NCI-H460 (cell line): ENCODE measurements at regions not wholly inside any gene's neighbourhood (a gene's known extent, or its start where the extent isn't known, plus 50 kb on each side); places are given as distances from the start of the nearest gene placed in this dataset.
"Not testable (repeated sequence)": the region's sequence is repeated elsewhere in the genome, so short reads cannot be mapped to it uniquely, and the experiment has no call there.

ENCODE experiments used
- DNase-seq: peaks from one replicate; pipeline ENCODE4 v3.0.0-alpha.2; 2016; ENCODE audit warnings: low read depth; ENCODE audit errors: extremely low read depth

GRCh38 chr1:58206749-58207148, 339.8 kb downstream of the OMA1 start:
- no peak for DNase-seq

- DNase-seq: no peak
These were observed 342.2 kb downstream of the OMA1 start for GRCh38 chr1:58204284-58204683.

- DNase-seq: no peak
These were observed 344.9 kb downstream of the OMA1 start for GRCh38 chr1:58201492-58202106.

- no peak for DNase-seq
These were observed 346.1 kb downstream of the OMA1 start for GRCh38 chr1:58200437-58200836.

- DNase-seq: no peak
These were observed 348.7 kb downstream of the OMA1 start for GRCh38 chr1:58197811-58198210.

GRCh38 chr1:58190267-58190988, 356.1 kb downstream of the OMA1 start:
- DNase-seq: no peak

- DNase-seq: no peak
These were observed 357.1 kb downstream of the OMA1 start for GRCh38 chr1:58189453-58189852.

GRCh38 chr1:58183286-58183685, 363.2 kb downstream of the OMA1 start:
- no peak for DNase-seq

- no peak for DNase-seq
These were observed 366.0 kb downstream of the OMA1 start for GRCh38 chr1:58180537-58180936.

- DNase-seq: not testable (repeated sequence)
These were observed 377.4 kb downstream of the OMA1 start for GRCh38 chr1:58169160-58169559.

GRCh38 chr1:58167131-58167530, 379.4 kb downstream of the OMA1 start:
- not testable (repeated sequence) for DNase-seq

- no peak for DNase-seq
These were observed 380.1 kb downstream of the OMA1 start for GRCh38 chr1:58166417-58166816.

- DNase-seq: no peak
These were observed 381.5 kb downstream of the OMA1 start for GRCh38 chr1:58165073-58165472.

GRCh38 chr1:58162952-58163550, 383.5 kb downstream of the OMA1 start:
- DNase-seq: peak; percentile 54

GRCh38 chr1:58159434-58159830, 387.1 kb downstream of the OMA1 start:
- no peak for DNase-seq

GRCh38 chr1:58158506-58159433, 387.8 kb downstream of the OMA1 start:
- no peak for DNase-seq

- DNase-seq: no peak
These were observed 388.5 kb downstream of the OMA1 start for GRCh38 chr1:58158016-58158415.

GRCh38 chr1:58157256-58157655, 389.3 kb downstream of the OMA1 start:
- no peak for DNase-seq

- no peak for DNase-seq
These were observed 389.7 kb downstream of the OMA1 start for GRCh38 chr1:58156831-58157230.

- DNase-seq: no peak
These were observed 390.4 kb downstream of the OMA1 start for GRCh38 chr1:58156124-58156468.
